ENCODE measurements at regions not wholly inside any gene's neighbourhood (a gene's known extent, or its start where the extent isn't known, plus 50 kb on each side); places are given as distances from the start of the nearest gene placed in this dataset.
A peak's percentile ranks its signal among the peaks of the same experiment; 100 is the strongest.

GRCh38 chr9:89985068-89985467, 380.3 kb downstream of the GADD45G start:
- Histone ChIP-seq H3K27ac (ENCODE audit: low read depth, low read length) (no peak overlapping the region), H3K27me3 (ENCODE audit: control insufficient read depth, insufficient read depth, low read length) (no peaks in the 10 kb centered on the region), H3K4me3 (ENCODE audit: low read depth, low read length) (no peak overlapping the region), H3K9me3 (ENCODE audit: control insufficient read depth, insufficient read depth, low read length) (no peaks in the 10 kb centered on the region), H3K4me1 (ENCODE audit: control insufficient read depth, insufficient read depth, low read length) (no peaks in the 10 kb centered on the region), H3K36me3 (ENCODE audit: control insufficient read depth, insufficient read depth, low read length) (no peaks in the 10 kb centered on the region)
- DNase-seq (ENCODE audit: low read depth in 4 of 6, low spot score in 6 of 6): no peak
- 95% methylated on average over 2 of the region's 2 CpGs for WGBS (ENCODE audit: insufficient coverage)

DNA sequence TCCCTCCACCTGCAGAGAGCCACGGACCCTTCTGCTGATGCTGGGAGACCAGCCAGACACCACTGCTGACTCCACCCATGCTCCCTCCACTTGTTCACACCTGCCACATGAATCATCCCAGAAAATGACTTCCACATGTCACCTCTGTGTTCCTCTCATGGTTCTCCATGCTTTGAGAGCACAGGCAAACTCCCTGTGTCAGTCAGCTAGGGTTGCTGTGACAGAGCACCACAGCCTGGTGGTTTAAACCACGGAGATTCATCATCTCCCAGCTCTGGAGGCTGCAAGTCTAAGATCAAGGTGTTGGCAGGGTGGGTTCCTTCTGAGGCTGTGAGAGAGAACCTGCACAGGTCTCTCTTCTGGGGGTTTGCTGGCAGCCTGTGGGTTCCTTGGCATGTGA, 381.4 kb downstream of the GADD45G start:
- Histone ChIP-seq H3K27me3 (ENCODE audit: control insufficient read depth, insufficient read depth, low read length) (no peaks in the 10 kb centered on the region), H3K9me3 (ENCODE audit: control insufficient read depth, insufficient read depth, low read length) (no peaks in the 10 kb centered on the region), H3K4me3 (ENCODE audit: low read depth, low read length) (no peak overlapping the region), H3K4me1 (ENCODE audit: control insufficient read depth, insufficient read depth, low read length) (no peaks in the 10 kb centered on the region), H3K36me3 (ENCODE audit: control insufficient read depth, insufficient read depth, low read length) (no peaks in the 10 kb centered on the region), H3K27ac (ENCODE audit: low read depth, low read length) (no peak overlapping the region)
- DNase-seq (ENCODE audit: low read depth in 4 of 6, low spot score in 6 of 6): no peak
- 92% methylated on average over 2 of the region's 2 CpGs for WGBS (ENCODE audit: insufficient coverage)

- no peaks in the 10 kb centered on the region for H3K27me3 ChIP-seq (ENCODE audit: control insufficient read depth, insufficient read depth, low read length)
- no peak overlapping the region for H3K27ac ChIP-seq (ENCODE audit: low read depth, low read length)
- WGBS (ENCODE audit: insufficient coverage): no CpG with 5 or more reads among the region's 1 CpG
- no peak overlapping the region for H3K4me3 ChIP-seq (ENCODE audit: low read depth, low read length)
- peaks cover 11% of the 10 kb centered on the region for H3K4me1 ChIP-seq (ENCODE audit: control insufficient read depth, insufficient read depth, low read length)
- H3K9me3 ChIP-seq (ENCODE audit: control insufficient read depth, insufficient read depth, low read length): no peaks in the 10 kb centered on the region
- no peak for DNase-seq (ENCODE audit: low read depth in 4 of 6, low spot score in 6 of 6)
- H3K36me3 ChIP-seq (ENCODE audit: control insufficient read depth, insufficient read depth, low read length): no peaks in the 10 kb centered on the region
These were observed 383.6 kb downstream of the GADD45G start for GRCh38 chr9:89988458-89988857.

DNA sequence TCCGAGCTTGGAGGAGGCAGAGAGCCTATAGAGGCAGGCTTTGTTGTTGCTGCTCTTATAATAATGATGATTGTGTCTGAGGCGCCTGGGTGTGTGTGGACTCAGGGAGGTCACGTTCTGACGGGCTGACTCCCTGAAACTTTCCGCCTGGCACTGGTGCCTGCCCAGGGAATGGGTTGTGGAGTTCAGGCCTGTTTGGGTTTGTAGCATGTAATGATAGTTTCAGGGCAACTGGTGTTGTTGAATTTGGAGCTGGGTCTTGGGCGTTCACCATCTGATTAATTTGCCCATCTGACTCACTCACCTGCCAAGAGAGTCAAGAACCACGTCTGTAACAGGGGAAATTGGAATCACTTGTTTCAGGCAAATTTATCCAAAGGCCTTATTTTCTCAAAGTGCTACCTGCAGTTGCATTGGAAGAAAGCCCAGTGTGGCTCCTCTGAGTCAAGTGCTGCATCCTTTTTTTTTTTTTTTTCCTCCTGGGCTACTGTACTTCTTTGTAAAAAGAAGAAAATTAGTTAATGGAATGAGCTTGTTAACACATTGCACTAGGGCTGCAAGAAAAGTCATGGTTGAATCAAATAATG, 386.5 kb downstream of the GADD45G start:
- no peak overlapping the region for H3K27ac ChIP-seq (ENCODE audit: low read depth, low read length)
- no peaks in the 10 kb centered on the region for H3K36me3 ChIP-seq (ENCODE audit: control insufficient read depth, insufficient read depth, low read length)
- no peaks in the 10 kb centered on the region for H3K27me3 ChIP-seq (ENCODE audit: control insufficient read depth, insufficient read depth, low read length)
- H3K9me3 ChIP-seq (ENCODE audit: control insufficient read depth, insufficient read depth, low read length): no peaks in the 10 kb centered on the region
- WGBS (ENCODE audit: insufficient coverage): 50% methylated on average over 5 of the region's 7 CpGs
- peaks cover 20% of the 10 kb centered on the region for H3K4me1 ChIP-seq (ENCODE audit: control insufficient read depth, insufficient read depth, low read length)
- no peak overlapping the region for H3K4me3 ChIP-seq (ENCODE audit: low read depth, low read length)
- DNase-seq (ENCODE audit: low read depth in 4 of 6, low spot score in 6 of 6): peak in 1 of 6 donors; percentile 28

- no peaks in the 10 kb centered on the region for H3K36me3 ChIP-seq (ENCODE audit: control insufficient read depth, insufficient read depth, low read length)
- no peak for DNase-seq (ENCODE audit: low read depth in 4 of 6, low spot score in 6 of 6)
- H3K4me3 ChIP-seq (ENCODE audit: low read depth, low read length): no peak overlapping the region
- H3K27ac ChIP-seq (ENCODE audit: low read depth, low read length): no peak overlapping the region
- peaks cover 20% of the 10 kb centered on the region for H3K4me1 ChIP-seq (ENCODE audit: control insufficient read depth, insufficient read depth, low read length)
- no peaks in the 10 kb centered on the region for H3K27me3 ChIP-seq (ENCODE audit: control insufficient read depth, insufficient read depth, low read length)
- WGBS (ENCODE audit: insufficient coverage): 70% methylated on average over 12 of the region's 16 CpGs
- no peaks in the 10 kb centered on the region for H3K9me3 ChIP-seq (ENCODE audit: control insufficient read depth, insufficient read depth, low read length)
These were observed 387.8 kb downstream of the GADD45G start for GRCh38 chr9:89992326-89993198.

- Histone ChIP-seq H3K36me3 (ENCODE audit: control insufficient read depth, insufficient read depth, low read length) (no peaks in the 10 kb centered on the region), H3K4me3 (ENCODE audit: low read depth, low read length) (no peak overlapping the region), H3K9me3 (ENCODE audit: control insufficient read depth, insufficient read depth, low read length) (no peaks in the 10 kb centered on the region), H3K27me3 (ENCODE audit: control insufficient read depth, insufficient read depth, low read length) (no peaks in the 10 kb centered on the region), H3K4me1 (ENCODE audit: control insufficient read depth, insufficient read depth, low read length) (peaks cover 20% of the 10 kb centered on the region), H3K27ac (ENCODE audit: low read depth, low read length) (no peak overlapping the region)
- no peak for DNase-seq (ENCODE audit: low read depth in 4 of 6, low spot score in 6 of 6)
- WGBS (ENCODE audit: insufficient coverage): 75% methylated on average over 1 of the region's 5 CpGs
These were observed 389.1 kb downstream of the GADD45G start for GRCh38 chr9:89993678-89994630.

DNA sequence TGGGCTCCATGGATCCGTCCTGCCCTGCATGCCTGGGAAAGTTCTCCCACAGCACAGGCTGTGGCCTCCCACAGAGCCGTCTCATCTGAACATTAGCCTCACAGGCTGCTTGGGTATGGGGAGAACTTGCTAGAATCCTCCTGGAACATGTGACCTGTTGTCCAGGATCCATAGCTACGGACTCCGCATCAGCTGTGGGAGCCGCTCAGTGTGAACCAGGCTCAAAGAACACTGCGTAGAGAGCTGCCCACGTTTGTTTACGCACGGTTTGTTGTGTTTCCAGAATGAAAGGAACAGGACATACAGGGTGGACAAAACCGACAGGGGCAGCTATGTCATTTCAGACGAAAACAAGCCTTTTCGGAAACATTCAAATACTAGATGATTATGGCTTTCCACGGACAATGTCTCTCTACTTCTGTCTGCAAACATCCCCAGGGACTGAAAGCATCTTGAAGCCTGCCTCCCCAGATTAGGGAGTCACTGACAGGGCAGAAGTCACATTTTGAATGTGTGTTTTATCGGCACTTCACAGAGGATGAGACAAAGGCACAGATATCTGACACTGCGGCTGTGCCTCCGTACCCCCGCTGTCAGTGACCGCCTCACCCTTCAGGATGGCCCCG, 390.3 kb downstream of the GADD45G start:
- peak in 1 of 6 donors; percentile 30 for DNase-seq (ENCODE audit: low read depth in 4 of 6, low spot score in 6 of 6)
- 53% methylated on average over 18 of the region's 19 CpGs for WGBS (ENCODE audit: insufficient coverage)
- Histone ChIP-seq H3K4me1 (ENCODE audit: control insufficient read depth, insufficient read depth, low read length) (peaks cover 30% of the 10 kb centered on the region), H3K4me3 (ENCODE audit: low read depth, low read length) (no peak overlapping the region), H3K27ac (ENCODE audit: low read depth, low read length) (no peak overlapping the region), H3K9me3 (ENCODE audit: control insufficient read depth, insufficient read depth, low read length) (no peaks in the 10 kb centered on the region), H3K36me3 (ENCODE audit: control insufficient read depth, insufficient read depth, low read length) (no peaks in the 10 kb centered on the region), H3K27me3 (ENCODE audit: control insufficient read depth, insufficient read depth, low read length) (no peaks in the 10 kb centered on the region)

DNA sequence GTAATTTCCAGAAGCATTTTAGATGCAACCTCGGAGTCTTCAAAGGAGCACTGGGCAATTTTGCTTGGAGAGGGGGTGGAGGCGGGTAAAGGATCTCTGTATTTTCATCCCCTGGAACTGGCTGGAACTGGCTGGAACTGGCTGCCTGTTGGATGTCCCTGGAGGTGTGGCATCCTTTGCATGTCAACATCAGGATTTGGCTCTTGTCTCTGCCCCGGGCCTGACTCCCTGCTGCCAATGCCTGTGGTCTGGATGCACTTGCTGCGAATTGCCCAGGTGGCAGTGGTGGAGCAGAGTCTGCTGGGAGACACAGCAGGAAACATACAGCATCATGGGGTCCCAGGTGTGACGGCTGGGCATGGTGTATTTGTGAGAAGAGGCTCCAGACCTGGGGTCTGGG, 391.3 kb downstream of the GADD45G start:
- DNase-seq (ENCODE audit: low read depth in 4 of 6, low spot score in 6 of 6): no peak
- H3K4me1 ChIP-seq (ENCODE audit: control insufficient read depth, insufficient read depth, low read length): peaks cover 31% of the 10 kb centered on the region
- H3K27ac ChIP-seq (ENCODE audit: low read depth, low read length): no peak overlapping the region
- no peaks in the 10 kb centered on the region for H3K9me3 ChIP-seq (ENCODE audit: control insufficient read depth, insufficient read depth, low read length)
- no peaks in the 10 kb centered on the region for H3K27me3 ChIP-seq (ENCODE audit: control insufficient read depth, insufficient read depth, low read length)
- no peaks in the 10 kb centered on the region for H3K36me3 ChIP-seq (ENCODE audit: control insufficient read depth, insufficient read depth, low read length)
- no peak overlapping the region for H3K4me3 ChIP-seq (ENCODE audit: low read depth, low read length)
- WGBS (ENCODE audit: insufficient coverage): 83% methylated on average over 4 of the region's 5 CpGs

DNA sequence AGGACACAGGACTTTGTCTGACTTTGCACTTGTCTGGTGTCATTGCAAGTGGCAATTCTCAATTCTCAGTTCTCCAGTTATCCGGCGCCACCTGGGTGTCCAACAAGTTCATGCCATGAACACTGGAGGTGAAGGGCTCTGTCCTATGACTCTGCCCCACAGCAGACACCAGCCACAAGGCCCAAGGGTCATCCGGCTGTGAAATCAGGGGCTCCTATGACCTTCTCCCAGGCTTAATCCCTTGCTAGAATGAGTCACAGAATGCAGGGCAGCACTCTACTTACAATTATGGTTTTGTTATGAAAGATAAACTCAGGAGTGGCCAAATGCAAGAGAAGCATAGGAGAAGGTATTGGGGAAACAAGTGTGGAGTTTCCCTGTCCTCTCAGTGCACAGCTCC, 392.0 kb downstream of the GADD45G start:
- no peak for DNase-seq (ENCODE audit: low read depth in 4 of 6, low spot score in 6 of 6)
- H3K9me3 ChIP-seq (ENCODE audit: control insufficient read depth, insufficient read depth, low read length): no peaks in the 10 kb centered on the region
- H3K27me3 ChIP-seq (ENCODE audit: control insufficient read depth, insufficient read depth, low read length): no peaks in the 10 kb centered on the region
- no peak overlapping the region for H3K27ac ChIP-seq (ENCODE audit: low read depth, low read length)
- peaks cover 36% of the 10 kb centered on the region for H3K4me1 ChIP-seq (ENCODE audit: control insufficient read depth, insufficient read depth, low read length)
- WGBS (ENCODE audit: insufficient coverage): 100% methylated on average over 2 of the region's 3 CpGs
- no peak overlapping the region for H3K4me3 ChIP-seq (ENCODE audit: low read depth, low read length)
- no peaks in the 10 kb centered on the region for H3K36me3 ChIP-seq (ENCODE audit: control insufficient read depth, insufficient read depth, low read length)
